GM23338 (cell line): ENCODE measurements at regions not wholly inside any gene's neighbourhood (a gene's known extent, or its start where the extent isn't known, plus 50 kb on each side); places are given as distances from the start of the nearest gene placed in this dataset.

Experiments used
- EZH2 ChIP-seq: fragments of 200-600 bp; sonication (generic); IDR thresholded peaks from one replicate; pipeline ENCODE4 v1.8.0; 2017; ENCODE audit warnings: antibody characterized with exemption, mild to moderate bottlenecking, low read depth; ENCODE audit not compliant: unreplicated experiment
- POLR2AphosphoS5 ChIP-seq: IDR thresholded peaks from 2 replicates; pipeline ENCODE4 v1.6.1; 2016; ENCODE audit warnings: antibody characterized with exemption, low read depth
- TF ChIP-seq, protein P1 (sequence below): IDR thresholded peaks from one replicate; pipeline ENCODE4 v1.6.1; 2018; ENCODE audit warnings: antibody characterized with exemption; ENCODE audit not compliant: unreplicated experiment
- TF ChIP-seq, protein P2 (sequence below), 2 experiments: fragments of 200-600 bp in 1 of 2; sonication (generic) in 1 of 2; conservative IDR thresholded peaks; 2 replicates each; pipeline versions ENCODE4 v1.5.1 to v1.6.1; 2016 to 2017; ENCODE audit warnings: antibody characterized with exemption in 2 of 2, low read depth in 2 of 2, mild to moderate bottlenecking in 2 of 2, moderate library complexity in 1 of 2
- TF ChIP-seq, protein P3 (sequence below): fragments of 250-450 bp; sonication (Bioruptor Pico); IDR thresholded peaks from 2 replicates; pipeline ENCODE4 v1.5.0; 2020; ENCODE audit warnings: mild to moderate bottlenecking, moderate library complexity

DNA sequence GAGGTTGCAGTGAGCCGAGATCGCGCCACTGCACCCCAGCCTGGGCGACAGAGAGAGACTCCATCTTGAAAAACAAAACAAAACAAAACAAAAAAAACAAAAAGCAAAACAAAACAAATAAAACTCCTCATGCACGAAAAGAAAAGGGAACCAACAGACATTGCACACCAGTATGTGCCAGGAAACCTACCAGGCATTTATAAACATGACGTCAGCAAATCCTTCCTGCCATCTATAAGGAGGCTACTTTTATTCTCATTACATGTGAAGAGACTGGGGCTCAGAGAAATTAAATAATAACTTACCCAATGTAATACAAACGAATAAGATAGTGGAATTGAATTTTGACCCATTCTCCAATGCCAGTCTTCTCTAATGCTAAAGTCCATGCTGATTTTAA is 197.2 kb downstream of the NUFIP1 start:
- TF ChIP-seq, protein P1, sequence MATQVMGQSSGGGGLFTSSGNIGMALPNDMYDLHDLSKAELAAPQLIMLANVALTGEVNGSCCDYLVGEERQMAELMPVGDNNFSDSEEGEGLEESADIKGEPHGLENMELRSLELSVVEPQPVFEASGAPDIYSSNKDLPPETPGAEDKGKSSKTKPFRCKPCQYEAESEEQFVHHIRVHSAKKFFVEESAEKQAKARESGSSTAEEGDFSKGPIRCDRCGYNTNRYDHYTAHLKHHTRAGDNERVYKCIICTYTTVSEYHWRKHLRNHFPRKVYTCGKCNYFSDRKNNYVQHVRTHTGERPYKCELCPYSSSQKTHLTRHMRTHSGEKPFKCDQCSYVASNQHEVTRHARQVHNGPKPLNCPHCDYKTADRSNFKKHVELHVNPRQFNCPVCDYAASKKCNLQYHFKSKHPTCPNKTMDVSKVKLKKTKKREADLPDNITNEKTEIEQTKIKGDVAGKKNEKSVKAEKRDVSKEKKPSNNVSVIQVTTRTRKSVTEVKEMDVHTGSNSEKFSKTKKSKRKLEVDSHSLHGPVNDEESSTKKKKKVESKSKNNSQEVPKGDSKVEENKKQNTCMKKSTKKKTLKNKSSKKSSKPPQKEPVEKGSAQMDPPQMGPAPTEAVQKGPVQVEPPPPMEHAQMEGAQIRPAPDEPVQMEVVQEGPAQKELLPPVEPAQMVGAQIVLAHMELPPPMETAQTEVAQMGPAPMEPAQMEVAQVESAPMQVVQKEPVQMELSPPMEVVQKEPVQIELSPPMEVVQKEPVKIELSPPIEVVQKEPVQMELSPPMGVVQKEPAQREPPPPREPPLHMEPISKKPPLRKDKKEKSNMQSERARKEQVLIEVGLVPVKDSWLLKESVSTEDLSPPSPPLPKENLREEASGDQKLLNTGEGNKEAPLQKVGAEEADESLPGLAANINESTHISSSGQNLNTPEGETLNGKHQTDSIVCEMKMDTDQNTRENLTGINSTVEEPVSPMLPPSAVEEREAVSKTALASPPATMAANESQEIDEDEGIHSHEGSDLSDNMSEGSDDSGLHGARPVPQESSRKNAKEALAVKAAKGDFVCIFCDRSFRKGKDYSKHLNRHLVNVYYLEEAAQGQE = no peak
- no peak for TF ChIP-seq EZH2
- TF ChIP-seq, protein P2, sequence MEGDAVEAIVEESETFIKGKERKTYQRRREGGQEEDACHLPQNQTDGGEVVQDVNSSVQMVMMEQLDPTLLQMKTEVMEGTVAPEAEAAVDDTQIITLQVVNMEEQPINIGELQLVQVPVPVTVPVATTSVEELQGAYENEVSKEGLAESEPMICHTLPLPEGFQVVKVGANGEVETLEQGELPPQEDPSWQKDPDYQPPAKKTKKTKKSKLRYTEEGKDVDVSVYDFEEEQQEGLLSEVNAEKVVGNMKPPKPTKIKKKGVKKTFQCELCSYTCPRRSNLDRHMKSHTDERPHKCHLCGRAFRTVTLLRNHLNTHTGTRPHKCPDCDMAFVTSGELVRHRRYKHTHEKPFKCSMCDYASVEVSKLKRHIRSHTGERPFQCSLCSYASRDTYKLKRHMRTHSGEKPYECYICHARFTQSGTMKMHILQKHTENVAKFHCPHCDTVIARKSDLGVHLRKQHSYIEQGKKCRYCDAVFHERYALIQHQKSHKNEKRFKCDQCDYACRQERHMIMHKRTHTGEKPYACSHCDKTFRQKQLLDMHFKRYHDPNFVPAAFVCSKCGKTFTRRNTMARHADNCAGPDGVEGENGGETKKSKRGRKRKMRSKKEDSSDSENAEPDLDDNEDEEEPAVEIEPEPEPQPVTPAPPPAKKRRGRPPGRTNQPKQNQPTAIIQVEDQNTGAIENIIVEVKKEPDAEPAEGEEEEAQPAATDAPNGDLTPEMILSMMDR (conservative IDR thresholded peaks at IDR 0.05; ENCODE audit: low read depth in 2 of 2) = no peak
- TF ChIP-seq, protein P3, sequence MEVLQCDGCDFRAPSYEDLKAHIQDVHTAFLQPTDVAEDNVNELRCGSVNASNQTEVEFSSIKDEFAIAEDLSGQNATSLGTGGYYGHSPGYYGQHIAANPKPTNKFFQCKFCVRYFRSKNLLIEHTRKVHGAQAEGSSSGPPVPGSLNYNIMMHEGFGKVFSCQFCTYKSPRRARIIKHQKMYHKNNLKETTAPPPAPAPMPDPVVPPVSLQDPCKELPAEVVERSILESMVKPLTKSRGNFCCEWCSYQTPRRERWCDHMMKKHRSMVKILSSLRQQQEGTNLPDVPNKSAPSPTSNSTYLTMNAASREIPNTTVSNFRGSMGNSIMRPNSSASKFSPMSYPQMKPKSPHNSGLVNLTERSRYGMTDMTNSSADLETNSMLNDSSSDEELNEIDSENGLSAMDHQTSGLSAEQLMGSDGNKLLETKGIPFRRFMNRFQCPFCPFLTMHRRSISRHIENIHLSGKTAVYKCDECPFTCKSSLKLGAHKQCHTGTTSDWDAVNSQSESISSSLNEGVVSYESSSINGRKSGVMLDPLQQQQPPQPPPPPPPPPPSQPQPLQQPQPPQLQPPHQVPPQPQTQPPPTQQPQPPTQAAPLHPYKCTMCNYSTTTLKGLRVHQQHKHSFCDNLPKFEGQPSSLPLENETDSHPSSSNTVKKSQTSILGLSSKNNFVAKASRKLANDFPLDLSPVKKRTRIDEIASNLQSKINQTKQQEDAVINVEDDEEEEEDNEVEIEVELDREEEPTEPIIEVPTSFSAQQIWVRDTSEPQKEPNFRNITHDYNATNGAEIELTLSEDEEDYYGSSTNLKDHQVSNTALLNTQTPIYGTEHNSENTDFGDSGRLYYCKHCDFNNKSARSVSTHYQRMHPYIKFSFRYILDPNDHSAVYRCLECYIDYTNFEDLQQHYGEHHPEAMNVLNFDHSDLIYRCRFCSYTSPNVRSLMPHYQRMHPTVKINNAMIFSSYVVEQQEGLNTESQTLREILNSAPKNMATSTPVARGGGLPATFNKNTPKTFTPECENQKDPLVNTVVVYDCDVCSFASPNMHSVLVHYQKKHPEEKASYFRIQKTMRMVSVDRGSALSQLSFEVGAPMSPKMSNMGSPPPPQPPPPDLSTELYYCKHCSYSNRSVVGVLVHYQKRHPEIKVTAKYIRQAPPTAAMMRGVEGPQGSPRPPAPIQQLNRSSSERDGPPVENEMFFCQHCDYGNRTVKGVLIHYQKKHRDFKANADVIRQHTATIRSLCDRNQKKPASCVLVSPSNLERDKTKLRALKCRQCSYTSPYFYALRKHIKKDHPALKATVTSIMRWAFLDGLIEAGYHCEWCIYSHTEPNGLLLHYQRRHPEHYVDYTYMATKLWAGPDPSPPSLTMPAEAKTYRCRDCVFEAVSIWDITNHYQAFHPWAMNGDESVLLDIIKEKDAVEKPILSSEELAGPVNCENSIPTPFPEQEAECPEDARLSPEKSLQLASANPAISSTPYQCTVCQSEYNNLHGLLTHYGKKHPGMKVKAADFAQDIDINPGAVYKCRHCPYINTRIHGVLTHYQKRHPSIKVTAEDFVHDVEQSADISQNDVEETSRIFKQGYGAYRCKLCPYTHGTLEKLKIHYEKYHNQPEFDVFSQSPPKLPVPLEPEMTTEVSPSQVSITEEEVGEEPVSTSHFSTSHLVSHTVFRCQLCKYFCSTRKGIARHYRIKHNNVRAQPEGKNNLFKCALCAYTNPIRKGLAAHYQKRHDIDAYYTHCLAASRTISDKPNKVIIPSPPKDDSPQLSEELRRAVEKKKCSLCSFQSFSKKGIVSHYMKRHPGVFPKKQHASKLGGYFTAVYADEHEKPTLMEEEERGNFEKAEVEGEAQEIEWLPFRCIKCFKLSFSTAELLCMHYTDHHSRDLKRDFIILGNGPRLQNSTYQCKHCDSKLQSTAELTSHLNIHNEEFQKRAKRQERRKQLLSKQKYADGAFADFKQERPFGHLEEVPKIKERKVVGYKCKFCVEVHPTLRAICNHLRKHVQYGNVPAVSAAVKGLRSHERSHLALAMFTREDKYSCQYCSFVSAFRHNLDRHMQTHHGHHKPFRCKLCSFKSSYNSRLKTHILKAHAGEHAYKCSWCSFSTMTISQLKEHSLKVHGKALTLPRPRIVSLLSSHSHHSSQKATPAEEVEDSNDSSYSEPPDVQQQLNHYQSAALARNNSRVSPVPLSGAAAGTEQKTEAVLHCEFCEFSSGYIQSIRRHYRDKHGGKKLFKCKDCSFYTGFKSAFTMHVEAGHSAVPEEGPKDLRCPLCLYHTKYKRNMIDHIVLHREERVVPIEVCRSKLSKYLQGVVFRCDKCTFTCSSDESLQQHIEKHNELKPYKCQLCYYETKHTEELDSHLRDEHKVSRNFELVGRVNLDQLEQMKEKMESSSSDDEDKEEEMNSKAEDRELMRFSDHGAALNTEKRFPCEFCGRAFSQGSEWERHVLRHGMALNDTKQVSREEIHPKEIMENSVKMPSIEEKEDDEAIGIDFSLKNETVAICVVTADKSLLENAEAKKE (CRISPR knock-in tag) = no peak
- TF ChIP-seq POLR2AphosphoS5 = no peak
